GM13977 (cell line): ENCODE measurements at regions not wholly inside any gene's neighbourhood (a gene's known extent, or its start where the extent isn't known, plus 50 kb on each side); places are given as distances from the start of the nearest gene placed in this dataset.

Source experiments
- DNase-seq: peaks from one replicate; pipeline ENCODE4 v3.0.0; 2012; ENCODE audit warnings: low spot score
- in situ Hi-C: fragments of 300-500 bp; cut with MboI; formaldehyde crosslinking; loops from one replicate; pipeline ENCODE4 v1.12.0; 2022; ENCODE audit warnings: low sequenced_read_pairs, low pct_unique_long_range_greater_than_20kb, mixed read lengths, inconsistent platforms; ENCODE audit not compliant: unreplicated experiment
- TF ChIP-seq, protein P1 (sequence below): IDR thresholded peaks from 2 replicates; pipeline ENCODE4 v1.5.1; 2012; ENCODE audit warnings: mild to moderate bottlenecking, control low read depth; ENCODE audit not compliant: insufficient read depth; ENCODE audit errors: extremely low read depth, missing control alignments

DNA sequence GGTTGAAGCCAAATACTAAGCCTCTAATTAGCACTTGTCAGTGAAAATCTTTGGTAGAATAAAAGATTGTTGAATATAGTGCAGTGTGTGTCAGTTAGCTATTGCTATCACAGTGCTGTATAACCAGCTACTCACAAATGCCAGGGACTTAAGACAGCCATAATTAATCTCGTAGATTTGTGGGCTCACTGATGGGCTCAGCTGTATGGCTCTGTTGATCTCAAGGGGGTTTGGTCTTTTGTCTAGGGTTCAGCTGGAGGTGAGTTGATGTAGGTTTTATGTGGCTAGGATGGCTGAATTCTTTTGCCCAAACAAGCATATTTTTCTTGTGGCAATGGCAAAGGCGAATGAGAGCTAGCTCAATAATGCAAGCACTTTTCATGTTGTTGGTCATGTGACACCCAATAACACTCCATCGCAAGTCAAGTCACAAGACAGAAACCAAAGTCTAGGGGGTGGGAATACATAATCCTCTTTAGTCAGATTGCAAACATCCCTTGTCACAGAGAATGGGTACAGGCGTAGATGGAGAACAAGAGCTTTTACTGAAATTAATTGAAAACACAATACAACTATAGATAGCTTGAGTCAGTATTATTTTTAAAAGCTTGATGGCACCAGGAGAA lies 121.7 kb upstream of the EDNRB start:
- no peak for DNase-seq
- in situ Hi-C loops: no loop called here
- TF ChIP-seq, protein P1, sequence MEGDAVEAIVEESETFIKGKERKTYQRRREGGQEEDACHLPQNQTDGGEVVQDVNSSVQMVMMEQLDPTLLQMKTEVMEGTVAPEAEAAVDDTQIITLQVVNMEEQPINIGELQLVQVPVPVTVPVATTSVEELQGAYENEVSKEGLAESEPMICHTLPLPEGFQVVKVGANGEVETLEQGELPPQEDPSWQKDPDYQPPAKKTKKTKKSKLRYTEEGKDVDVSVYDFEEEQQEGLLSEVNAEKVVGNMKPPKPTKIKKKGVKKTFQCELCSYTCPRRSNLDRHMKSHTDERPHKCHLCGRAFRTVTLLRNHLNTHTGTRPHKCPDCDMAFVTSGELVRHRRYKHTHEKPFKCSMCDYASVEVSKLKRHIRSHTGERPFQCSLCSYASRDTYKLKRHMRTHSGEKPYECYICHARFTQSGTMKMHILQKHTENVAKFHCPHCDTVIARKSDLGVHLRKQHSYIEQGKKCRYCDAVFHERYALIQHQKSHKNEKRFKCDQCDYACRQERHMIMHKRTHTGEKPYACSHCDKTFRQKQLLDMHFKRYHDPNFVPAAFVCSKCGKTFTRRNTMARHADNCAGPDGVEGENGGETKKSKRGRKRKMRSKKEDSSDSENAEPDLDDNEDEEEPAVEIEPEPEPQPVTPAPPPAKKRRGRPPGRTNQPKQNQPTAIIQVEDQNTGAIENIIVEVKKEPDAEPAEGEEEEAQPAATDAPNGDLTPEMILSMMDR: no peak

DNA sequence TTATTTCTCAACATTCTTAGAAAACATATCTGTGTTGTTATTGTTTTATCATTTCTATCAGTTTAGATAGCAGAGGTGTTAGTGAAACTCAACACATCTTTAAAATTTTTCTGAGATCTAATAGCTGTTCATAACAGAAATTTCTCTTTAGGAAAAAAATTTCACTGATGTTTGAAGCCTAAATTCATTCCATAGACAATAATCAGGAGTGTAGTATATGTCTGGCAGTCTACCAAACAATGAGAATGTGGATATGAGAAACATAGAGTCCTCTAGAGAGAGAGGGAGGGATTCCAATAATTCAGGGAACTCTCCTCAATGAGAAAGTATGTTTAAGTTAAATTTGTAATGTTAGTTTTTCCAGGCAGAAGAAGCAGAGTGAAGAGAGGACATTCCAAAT lies 118.2 kb upstream of the EDNRB start:
- no peak for DNase-seq
- in situ Hi-C loops: no loop called here
- TF ChIP-seq, protein P1: no peak

DNA sequence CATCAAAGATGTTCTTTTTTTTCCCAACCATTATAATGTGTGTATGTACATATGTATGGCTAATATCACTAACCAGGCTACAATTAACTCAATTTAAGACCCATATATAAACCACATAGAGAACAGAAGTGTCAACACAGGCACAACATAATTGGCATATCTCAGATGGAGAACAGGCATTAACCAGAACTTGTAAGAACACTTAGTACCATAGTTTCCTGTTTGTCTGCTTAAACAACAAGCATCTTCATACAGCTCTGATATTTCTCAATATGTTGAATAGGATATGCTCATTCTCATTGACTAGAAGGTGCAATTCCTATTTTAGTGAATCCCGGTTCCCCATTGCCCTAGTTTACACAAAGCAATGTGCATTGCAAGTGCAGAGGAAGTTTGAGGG lies 116.9 kb upstream of the EDNRB start:
- in situ Hi-C loops: no loop called here
- TF ChIP-seq, protein P1: no peak
- DNase-seq: no peak

DNA sequence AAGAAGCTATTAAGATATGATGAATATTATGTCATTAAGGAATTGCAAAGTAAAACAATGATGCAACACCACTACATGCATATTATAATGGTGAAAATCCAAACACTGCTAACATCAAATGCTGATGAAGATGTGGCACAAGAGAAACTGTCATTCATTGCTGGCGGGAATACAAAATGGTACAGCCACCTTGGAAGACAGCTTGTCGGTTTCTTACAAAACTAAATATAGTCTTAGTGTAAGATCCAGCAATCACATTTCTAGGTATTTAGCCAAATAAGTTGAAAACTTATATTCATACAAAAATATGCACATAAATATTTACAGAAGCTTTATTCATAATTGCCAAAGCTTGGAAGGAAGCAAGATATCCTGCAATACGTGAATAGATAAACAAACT lies 114.9 kb upstream of the EDNRB start:
- TF ChIP-seq, protein P1: no peak
- in situ Hi-C loops: no loop called here
- DNase-seq: no peak

DNA sequence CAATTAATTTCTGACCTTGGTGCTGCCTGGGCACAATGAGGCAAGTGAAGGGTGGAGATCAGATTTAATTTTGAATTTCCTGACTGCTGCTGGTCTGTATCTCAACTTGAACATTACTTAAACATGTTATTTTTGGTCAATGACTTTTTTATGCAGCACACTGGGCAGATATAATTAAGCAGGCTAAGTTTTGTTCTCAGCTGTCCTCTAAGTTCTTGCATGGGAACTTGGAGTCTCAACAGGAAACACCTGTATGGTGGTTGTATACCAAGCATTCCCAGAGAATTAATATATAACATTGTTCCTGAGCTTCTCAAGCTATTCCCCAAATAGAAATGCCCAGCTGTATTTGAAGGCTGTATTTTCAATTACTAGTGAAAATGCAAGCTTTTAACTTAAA lies 113.5 kb upstream of the EDNRB start:
- DNase-seq: no peak
- TF ChIP-seq, protein P1: no peak
- in situ Hi-C loops: no loop called here

DNA sequence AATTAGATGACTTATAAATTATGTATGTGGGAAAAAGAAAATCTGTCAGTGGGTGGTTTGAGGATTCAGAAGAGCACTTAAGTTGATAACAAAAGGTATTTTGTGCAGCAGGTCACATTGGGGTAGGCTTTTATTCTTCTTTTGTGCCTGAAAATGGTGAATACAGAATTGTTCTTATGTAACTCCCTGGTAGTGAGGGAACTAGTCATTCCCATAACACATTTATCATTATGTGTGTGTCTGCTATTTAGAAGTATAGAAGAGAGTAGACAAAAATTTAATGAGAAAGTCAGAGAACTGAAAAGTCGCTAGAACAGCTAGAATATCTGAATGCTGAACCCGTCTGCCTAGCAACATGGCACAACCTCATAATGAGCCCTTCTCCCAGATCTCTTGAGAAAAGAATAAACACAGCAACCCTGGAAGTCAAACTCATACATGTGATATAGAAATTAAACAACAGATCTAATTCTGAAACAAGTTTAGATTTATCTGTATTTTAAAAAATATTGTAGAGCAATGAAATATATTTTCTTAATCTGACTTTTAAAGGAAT lies 111.8 kb upstream of the EDNRB start:
- no peak for DNase-seq
- TF ChIP-seq, protein P1: no peak
- in situ Hi-C loops: no loop called here

DNA sequence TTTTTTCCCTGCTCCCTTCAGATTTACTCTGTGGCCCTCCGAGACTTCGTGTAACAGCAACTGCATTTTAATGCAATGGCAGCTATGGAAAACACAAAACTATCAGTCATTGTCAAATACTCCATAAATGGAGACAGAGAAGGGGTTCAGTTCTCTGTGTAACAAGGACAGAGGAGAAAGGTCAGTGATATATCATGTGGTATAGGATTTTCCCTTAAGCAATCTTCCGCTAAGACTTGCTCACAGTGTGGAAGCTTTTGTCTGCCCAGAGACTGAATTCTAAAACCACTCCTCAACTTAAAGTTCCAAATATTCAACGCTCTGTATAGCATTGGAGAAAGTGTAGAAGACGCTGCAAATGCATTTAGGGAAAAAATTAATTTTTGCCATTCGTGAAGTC lies 111.3 kb upstream of the EDNRB start:
- TF ChIP-seq, protein P1: no peak
- in situ Hi-C loops: no loop called here
- no peak for DNase-seq
